H9 (cell line): ENCODE measurements at regions not wholly inside any gene's neighbourhood (a gene's known extent, or its start where the extent isn't known, plus 50 kb on each side); places are given as distances from the start of the nearest gene placed in this dataset.

Experiments used
- DNase-seq: peaks from one replicate; pipeline ENCODE4 v3.0.0-alpha.2; 2017
- H2AFZ ChIP-seq: one replicate; pipeline ENCODE4 v1.6.1; 2013; ENCODE audit warnings: mild to moderate bottlenecking, low read length, control low read depth, moderate library complexity
- H2AK5ac ChIP-seq: 2 replicates; pipeline ENCODE4 v1.6.1; 2013; ENCODE audit warnings: low read length, control low read depth, mixed read lengths; ENCODE audit not compliant: insufficient read length
- H2BK120ac ChIP-seq: one replicate; pipeline ENCODE4 v1.6.1; 2013; ENCODE audit warnings: low read depth, mild to moderate bottlenecking, low read length, control low read depth, inconsistent platforms; ENCODE audit not compliant: poor library complexity, severe bottlenecking
- H2BK12ac ChIP-seq: 2 replicates; pipeline ENCODE4 v1.6.1; 2013; ENCODE audit warnings: low read length, control low read depth, mixed read lengths, low read depth; ENCODE audit not compliant: insufficient read length
- H2BK15ac ChIP-seq: 2 replicates; pipeline ENCODE4 v1.6.1; 2013; ENCODE audit warnings: low read depth, low read length, control low read depth
- H2BK20ac ChIP-seq: one replicate; pipeline ENCODE4 v1.6.1; 2013; ENCODE audit warnings: low read depth, mild to moderate bottlenecking, low read length, control low read depth, inconsistent platforms; ENCODE audit not compliant: poor library complexity, severe bottlenecking
- H2BK5ac ChIP-seq: 2 replicates; pipeline ENCODE4 v1.6.1; 2013; ENCODE audit warnings: low read length, control low read depth, mixed read lengths; ENCODE audit not compliant: insufficient read length
- H3K14ac ChIP-seq: 2 replicates; pipeline ENCODE4 v1.6.1; 2013; ENCODE audit warnings: low read length, control low read depth; ENCODE audit not compliant: insufficient read depth
- H3K18ac ChIP-seq: 2 replicates; pipeline ENCODE4 v1.6.1; 2013; ENCODE audit warnings: low read depth, mild to moderate bottlenecking, mixed read lengths, low read length, control low read depth; ENCODE audit not compliant: insufficient read length
- H3K23ac ChIP-seq: 2 replicates; pipeline ENCODE4 v1.6.1; 2013; ENCODE audit warnings: low read length, control low read depth, mixed read lengths, low read depth; ENCODE audit not compliant: insufficient read length
- H3K23me2 ChIP-seq: 2 replicates; pipeline ENCODE4 v1.6.1; 2013; ENCODE audit warnings: low read depth, mild to moderate bottlenecking, mixed read lengths, low read length, control low read depth; ENCODE audit not compliant: insufficient read length, poor library complexity, severe bottlenecking
- H3K27ac ChIP-seq: 2 replicates; pipeline ENCODE4 v1.5.1; 2013; ENCODE audit warnings: low read length, control low read depth, mixed read lengths, low read depth; ENCODE audit not compliant: insufficient read length
- H3K27me3 ChIP-seq: 2 replicates; pipeline ENCODE4 v1.6.1; 2013; ENCODE audit warnings: low read length, control low read depth, inconsistent platforms; ENCODE audit not compliant: insufficient read depth
- H3K4ac ChIP-seq: 2 replicates; pipeline ENCODE4 v1.6.1; 2013; ENCODE audit warnings: low read depth, mild to moderate bottlenecking, control low read depth, inconsistent platforms, low read length, moderate library complexity
- H3K4me1 ChIP-seq: 2 replicates; pipeline ENCODE4 v1.6.1; 2013; ENCODE audit warnings: low read length, control low read depth, inconsistent platforms; ENCODE audit not compliant: insufficient read depth
- H3K4me2 ChIP-seq: 2 replicates; pipeline ENCODE4 v1.6.1; 2013; ENCODE audit warnings: low read length, control low read depth, mixed read lengths; ENCODE audit not compliant: insufficient read length, insufficient read depth
- H3K56ac ChIP-seq: 2 replicates; pipeline ENCODE4 v1.6.1; 2013; ENCODE audit warnings: low read depth, mild to moderate bottlenecking, mixed read lengths, low read length, control low read depth; ENCODE audit not compliant: insufficient read length
- H3K79me1 ChIP-seq: 2 replicates; pipeline ENCODE4 v1.6.1; 2013; ENCODE audit warnings: low read depth, mild to moderate bottlenecking, moderate library complexity, low read length, control low read depth, inconsistent platforms; ENCODE audit not compliant: insufficient read depth, poor library complexity, severe bottlenecking
- H3K79me2 ChIP-seq: 2 replicates; pipeline ENCODE4 v1.6.1; 2013; ENCODE audit warnings: low read length, control low read depth, inconsistent platforms; ENCODE audit not compliant: insufficient read depth
- H3K9ac ChIP-seq: 2 replicates; pipeline ENCODE4 v1.6.1; 2013; ENCODE audit warnings: low read length, control low read depth, mixed read lengths; ENCODE audit not compliant: insufficient read length; ENCODE audit errors: extremely low read depth
- H3K9me3 ChIP-seq: one replicate; pipeline ENCODE4 v1.6.1; 2013; ENCODE audit warnings: low read depth, low read length, inconsistent platforms; ENCODE audit not compliant: control insufficient read depth
- H3T11ph ChIP-seq: one replicate; pipeline ENCODE4 v1.6.1; 2013; ENCODE audit warnings: mild to moderate bottlenecking, low read length, control low read depth, inconsistent platforms
- H4K20me1 ChIP-seq: one replicate; pipeline ENCODE4 v1.6.1; 2013; ENCODE audit not compliant: control insufficient read depth, insufficient read length, insufficient read depth
- H4K5ac ChIP-seq: 2 replicates; pipeline ENCODE4 v1.6.1; 2013; ENCODE audit warnings: low read depth, mild to moderate bottlenecking, mixed read lengths, low read length, control low read depth; ENCODE audit not compliant: insufficient read length
- H4K8ac ChIP-seq: replicated peaks from 2 replicates; pipeline ENCODE4 v1.6.1; 2013; ENCODE audit warnings: low read length, control low read depth, mixed read lengths, low read depth; ENCODE audit not compliant: insufficient read length
- H4K91ac ChIP-seq: 2 replicates; pipeline ENCODE4 v1.6.1; 2013; ENCODE audit warnings: low read depth, mild to moderate bottlenecking, moderate library complexity, mixed read lengths, low read length, control low read depth; ENCODE audit not compliant: insufficient read length
- H3K27ac Mint-ChIP-seq, 3 experiments: 2 replicates in 2 of 3; 3 replicates in 1 of 3; pipeline ENCODE4 v1.8.0; 2020 to 2021; ENCODE audit warnings: mixed read lengths in 3 of 3, mild to moderate bottlenecking in 1 of 3, moderate library complexity in 1 of 3
- H3K27me3 Mint-ChIP-seq: 2 replicates; pipeline ENCODE4 v1.8.0; 2021; ENCODE audit warnings: low read depth, mild to moderate bottlenecking, moderate library complexity, mixed read lengths
- H3K36me3 Mint-ChIP-seq, 3 experiments: 2 replicates in 2 of 3; 3 replicates in 1 of 3; pipeline ENCODE4 v1.8.0; 2020 to 2021; ENCODE audit warnings: low read depth in 3 of 3, mixed read lengths in 3 of 3; ENCODE audit not compliant: insufficient read depth in 1 of 3
- H3K4me1 Mint-ChIP-seq, 2 experiments: 2 replicates each; pipeline ENCODE4 v1.8.0; 2020; ENCODE audit warnings: mixed read lengths in 2 of 2
- H3K4me3 Mint-ChIP-seq, 2 experiments: 2 replicates in 1 of 2; 3 replicates in 1 of 2; pipeline ENCODE4 v1.8.0; 2020 to 2021; ENCODE audit warnings: mild to moderate bottlenecking in 2 of 2, mixed read lengths in 2 of 2, moderate library complexity in 1 of 2
- H3K9me3 Mint-ChIP-seq, 2 experiments: 2 replicates in 1 of 2; 3 replicates in 1 of 2; pipeline ENCODE4 v1.8.0; 2020; ENCODE audit warnings: mild to moderate bottlenecking in 2 of 2, mixed read lengths in 2 of 2, moderate library complexity in 1 of 2
- WGBS: extraction: QIAGEN DNeasy Blood & Tissue Kit; methylation state at CpG from one replicate; pipeline ENCODE4 v1.1.7; 2013; ENCODE audit warnings: missing lambda C conversion rate, low lambda C conversion rate, mixed read lengths; ENCODE audit not compliant: insufficient read length; ENCODE audit errors: extremely low coverage; 5-methylcytosine and 5-hydroxymethylcytosine counted together
- TF ChIP-seq, protein P1 (sequence below): fragments of 200-600 bp; sonication (generic); conservative IDR thresholded peaks from 3 replicates; pipeline ENCODE4 v1.8.0; 2021; ENCODE audit warnings: antibody characterized with exemption, mild to moderate bottlenecking

GRCh38 chr15:39143479-39143878 is 437.4 kb upstream of the THBS1 start:
- Histone ChIP-seq H3K9me3 (no peaks in the 10 kb centered on the region), H3K4me2 (no peak overlapping the region), H4K91ac (no peak overlapping the region), H4K5ac (no peak overlapping the region), H2AK5ac (no peak overlapping the region), H3K27ac (no peak overlapping the region), H2BK12ac (no peak overlapping the region), H3K9ac (no peak overlapping the region), H3K23me2 (no peaks in the 10 kb centered on the region), H3K23ac (no peak overlapping the region), H3T11ph (no peak overlapping the region), H3K27me3 (no peaks in the 10 kb centered on the region), H3K79me1 (no peaks in the 10 kb centered on the region), H3K79me2 (no peaks in the 10 kb centered on the region), H2BK5ac (no peak overlapping the region), H4K8ac (no peak overlapping the region), H3K18ac (no peak overlapping the region), H2BK20ac (no peak overlapping the region), H3K56ac (no peak overlapping the region), H3K4me1 (no peaks in the 10 kb centered on the region), H3K4ac (no peak overlapping the region), H4K20me1 (no peaks in the 10 kb centered on the region), H2BK120ac (no peak overlapping the region), H2AFZ (no peak overlapping the region), H3K14ac (no peak overlapping the region), H2BK15ac (no peak overlapping the region)
- Mint-ChIP-seq H3K27me3 (no peaks in the 10 kb centered on the region), H3K9me3 (no peaks in the 10 kb centered on the region), H3K4me1 (peaks cover 0 to 3% of the 10 kb centered on the region in 2 experiments; a peak in 1 of 4 replicates), H3K27ac (no peak overlapping the region), H3K36me3 (no peaks in the 10 kb centered on the region), H3K4me3 (no peak overlapping the region)
- no CpG with 5 or more reads among the region's 5 CpGs for WGBS
- TF ChIP-seq, protein P1, sequence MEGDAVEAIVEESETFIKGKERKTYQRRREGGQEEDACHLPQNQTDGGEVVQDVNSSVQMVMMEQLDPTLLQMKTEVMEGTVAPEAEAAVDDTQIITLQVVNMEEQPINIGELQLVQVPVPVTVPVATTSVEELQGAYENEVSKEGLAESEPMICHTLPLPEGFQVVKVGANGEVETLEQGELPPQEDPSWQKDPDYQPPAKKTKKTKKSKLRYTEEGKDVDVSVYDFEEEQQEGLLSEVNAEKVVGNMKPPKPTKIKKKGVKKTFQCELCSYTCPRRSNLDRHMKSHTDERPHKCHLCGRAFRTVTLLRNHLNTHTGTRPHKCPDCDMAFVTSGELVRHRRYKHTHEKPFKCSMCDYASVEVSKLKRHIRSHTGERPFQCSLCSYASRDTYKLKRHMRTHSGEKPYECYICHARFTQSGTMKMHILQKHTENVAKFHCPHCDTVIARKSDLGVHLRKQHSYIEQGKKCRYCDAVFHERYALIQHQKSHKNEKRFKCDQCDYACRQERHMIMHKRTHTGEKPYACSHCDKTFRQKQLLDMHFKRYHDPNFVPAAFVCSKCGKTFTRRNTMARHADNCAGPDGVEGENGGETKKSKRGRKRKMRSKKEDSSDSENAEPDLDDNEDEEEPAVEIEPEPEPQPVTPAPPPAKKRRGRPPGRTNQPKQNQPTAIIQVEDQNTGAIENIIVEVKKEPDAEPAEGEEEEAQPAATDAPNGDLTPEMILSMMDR = no peak
- DNase-seq = no peak
